A549 (cell line): ENCODE measurements at regions not wholly inside any gene's neighbourhood (a gene's known extent, or its start where the extent isn't known, plus 50 kb on each side); places are given as distances from the start of the nearest gene placed in this dataset.

ENCODE experiments used
- ATAC-seq, 2 experiments: fragments of 200-7000 bp in 1 of 2; fragments of >200 bp in 1 of 2; cut with Nextera tagmentation in 1 of 2; cut with Tn5 transposase in 1 of 2; 3 replicates each; pipeline versions ENCODE4 v1.8.0 to v1.9.1; 2018 to 2020; ENCODE audit warnings: mild to moderate bottlenecking in 1 of 2, moderate library complexity in 1 of 2
- CTCF ChIA-PET: fragments of 300-600 bp; sonication (Branson Sonifier 250); formaldehyde crosslinking; extraction: SDS; loops from one replicate; lab custom pipeline; 2021; ENCODE audit warnings: antibody characterized with exemption, inconsistent platforms; lab: Yijun Ruan, JAX
- POLR2A ChIA-PET: fragments of 350-600 bp; formaldehyde crosslinking; extraction: SDS; loops from one replicate; lab custom pipeline; 2021; ENCODE audit warnings: antibody characterized with exemption, inconsistent platforms; lab: Yijun Ruan, JAX
- DNase-seq, 2 experiments: peaks; one replicate each; pipeline versions ENCODE4 v3.0.0 to v3.0.0-alpha.2; 2011 to 2016; ENCODE audit warnings: low read depth in 1 of 2, low spot score in 1 of 2
- FAIRE-seq: peaks from 2 replicates; lab custom pipeline; 2011; peaks lifted over from hg19 to GRCh38; lab: Jason Lieb, UNC
- H3K27ac ChIP-seq, 2 experiments: fragments of >200 bp; sonication (Bioruptor Twin); formaldehyde crosslinking; 3 replicates each; pipeline ENCODE4 v1.5.1; 2016 to 2017
- H3K4me1 ChIP-seq: fragments of >200 bp; sonication (Bioruptor Twin); formaldehyde crosslinking; 3 replicates; pipeline ENCODE4 v1.6.1; 2016
- H3K4me2 ChIP-seq: fragments of >200 bp; sonication (Bioruptor Twin); formaldehyde crosslinking; 3 replicates; pipeline ENCODE4 v1.6.1; 2016
- H3K4me3 ChIP-seq: fragments of >200 bp; sonication (Bioruptor Twin); formaldehyde crosslinking; 3 replicates; pipeline ENCODE4 v1.5.1; 2016
- H3K9me3 ChIP-seq: fragments of >200 bp; sonication (Bioruptor Twin); formaldehyde crosslinking; 3 replicates; pipeline ENCODE4 v1.6.1; 2016
- CBX2 ChIP-seq: fragments of 200-600 bp; sonication (generic); IDR thresholded peaks from 2 replicates; pipeline ENCODE4 v1.6.1; 2016; ENCODE audit warnings: low read depth, mild to moderate bottlenecking, borderline replicate concordance
- CBX8 ChIP-seq: fragments of 200-600 bp; sonication (generic); IDR thresholded peaks from 2 replicates; pipeline ENCODE4 v1.6.1; 2016
- EP300 ChIP-seq, 2 experiments: fragments of >200 bp; sonication (Bioruptor Twin); formaldehyde crosslinking; IDR thresholded peaks; 2 replicates in 1 of 2; 3 replicates in 1 of 2; pipeline ENCODE4 v1.6.1; 2016 to 2017
- FOSB ChIP-seq: fragments of 250-450 bp; sonication (Bioruptor Pico); IDR thresholded peaks from 2 replicates; pipeline ENCODE4 v1.5.0; 2020; ENCODE audit warnings: mild to moderate bottlenecking, moderate library complexity
- FOSL2 ChIP-seq, 2 experiments: fragments of 450-650 bp in 1 of 2; fragments of >200 bp in 1 of 2; sonication (Bioruptor Twin) in 1 of 2; formaldehyde crosslinking; IDR thresholded peaks; 2 replicates each; pipeline versions ENCODE4 v1.5.0 to v1.6.1; 2016 to 2020; ENCODE audit warnings: mild to moderate bottlenecking in 1 of 2, moderate library complexity in 1 of 2
- GATA3 ChIP-seq: IDR thresholded peaks from 2 replicates; pipeline ENCODE4 v1.6.1; 2012; ENCODE audit warnings: borderline replicate concordance
- HES2 ChIP-seq: fragments of >200 bp; sonication (Bioruptor Twin); formaldehyde crosslinking; IDR thresholded peaks from 2 replicates; pipeline ENCODE4 v1.6.1; 2016
- HMGXB4 ChIP-seq: fragments of 250-450 bp; sonication (Bioruptor Pico); IDR thresholded peaks from 2 replicates; pipeline ENCODE4 v1.5.0; 2021; ENCODE audit warnings: mild to moderate bottlenecking, moderate library complexity, borderline replicate concordance
- HOXA7 ChIP-seq: fragments of 250-450 bp; sonication (Bioruptor Pico); IDR thresholded peaks from 2 replicates; pipeline ENCODE4 v1.5.0; 2020; ENCODE audit warnings: mild to moderate bottlenecking, moderate library complexity
- JUNB ChIP-seq: fragments of >200 bp; sonication (Bioruptor Twin); formaldehyde crosslinking; IDR thresholded peaks from 2 replicates; pipeline ENCODE4 v1.6.1; 2016
- MAZ ChIP-seq: fragments of 150-350 bp; IDR thresholded peaks from 2 replicates; pipeline ENCODE4 v1.6.1; 2014; ENCODE audit warnings: antibody characterized with exemption, low read depth, low read length, borderline replicate concordance
- PHF8 ChIP-seq: fragments of 200-600 bp; sonication (generic); IDR thresholded peaks from 2 replicates; pipeline ENCODE4 v1.6.1; 2016; ENCODE audit warnings: low read depth, mild to moderate bottlenecking, antibody characterized with exemption, moderate library complexity, borderline replicate concordance
- RARB ChIP-seq: fragments of 250-450 bp; sonication (Bioruptor Pico); IDR thresholded peaks from 2 replicates; pipeline ENCODE4 v1.8.0; 2021; ENCODE audit warnings: mild to moderate bottlenecking, moderate library complexity
- REST ChIP-seq: fragments of 200-600 bp; sonication (generic); IDR thresholded peaks from 2 replicates; pipeline ENCODE4 v1.6.1; 2016; ENCODE audit warnings: antibody characterized with exemption, mild to moderate bottlenecking, moderate library complexity
- SMC3 ChIP-seq: fragments of >200 bp; sonication (Bioruptor Twin); formaldehyde crosslinking; IDR thresholded peaks from 3 replicates; pipeline ENCODE4 v1.6.1; 2018; ENCODE audit warnings: inconsistent platforms
- TFCP2L1 ChIP-seq: fragments of 250-450 bp; sonication (Bioruptor Pico); IDR thresholded peaks from 2 replicates; pipeline ENCODE4 v1.5.0; 2021; ENCODE audit warnings: mild to moderate bottlenecking
- WGBS: methylation state at CpG from one replicate; pipeline ENCODE4 v1.1.6; 2017; ENCODE audit errors: missing lambda C conversion rate; 5-methylcytosine and 5-hydroxymethylcytosine counted together

GRCh38 chr10:33600381-33600780 lies 265.9 kb upstream of the NRP1 start:
- H3K9me3 ChIP-seq, result peaks cover 11% of the 10 kb centered on the region; the same call in 2 of the 3 replicates
- ATAC-seq (no peak), DNase-seq (no peak), FAIRE-seq (no peak)
- CTCF ChIA-PET, result no interaction called here
- H3K4me2 ChIP-seq, result no peak overlapping the region
- 31% methylated on average over 3 of the region's 3 CpGs for WGBS
- TF ChIP-seq HES2, result no peak
- POLR2A ChIA-PET, result no interaction called here
- no peaks in the 10 kb centered on the region for H3K4me1 ChIP-seq
- no peak overlapping the region for H3K4me3 ChIP-seq
- no peak overlapping the region for H3K27ac ChIP-seq

- Histone ChIP-seq H3K4me2 (no peak overlapping the region), H3K9me3 (peaks cover 11% of the 10 kb centered on the region; the same call in 2 of the 3 replicates), H3K4me3 (no peak overlapping the region), H3K27ac (no peak overlapping the region), H3K4me1 (no peaks in the 10 kb centered on the region)
- POLR2A ChIA-PET, result no interaction called here
- CTCF ChIA-PET, result interaction anchor here (1.0 kb wide), 1 partner anchor 9 kb away, joined by 3 read pairs; no protein-coding TSS in a partner anchor
- DNase-seq (no peak), FAIRE-seq (no peak), ATAC-seq (no peak)
- 44% methylated on average over 6 of the region's 6 CpGs for WGBS
- TF ChIP-seq MAZ (no peak), CBX8 (no peak), CBX2 (no peak), HOXA7 (CRISPR knock-in tag) (no peak), FOSL2 (IDR thresholded peaks at IDR 0.05) (no peak), FOSL2 (CRISPR knock-in tag; IDR thresholded peaks at IDR 0.05) (no peak), PHF8 (no peak), REST (no peak), GATA3 (no peak), HMGXB4 (CRISPR knock-in tag) (no peak), TFCP2L1 (CRISPR knock-in tag) (no peak), SMC3 (no peak), EP300 (IDR thresholded peaks at IDR 0.05) (no peak)
These were observed 262.0 kb upstream of the NRP1 start for GRCh38 chr10:33596422-33596821.

GRCh38 chr10:33594475-33594874 lies 260.0 kb upstream of the NRP1 start:
- no peak overlapping the region for H3K27ac ChIP-seq
- 74% methylated on average over 8 of the region's 8 CpGs for WGBS
- TF ChIP-seq FOSB (CRISPR knock-in tag), result no peak
- no peak for TF ChIP-seq RARB (CRISPR knock-in tag)
- TF ChIP-seq MAZ, result no peak
- TF ChIP-seq JUNB, result no peak
- no peak for TF ChIP-seq GATA3
- peaks cover 6% of the 10 kb centered on the region; the same call in 2 of the 3 replicates for H3K9me3 ChIP-seq
- no peak overlapping the region for H3K4me3 ChIP-seq
- DNase-seq, result no peak
- FAIRE-seq, result no peak
- no peaks in the 10 kb centered on the region for H3K4me1 ChIP-seq
- no peak for ATAC-seq
- POLR2A ChIA-PET, result no interaction called here
- CTCF ChIA-PET, result no interaction called here
- H3K4me2 ChIP-seq, result no peak overlapping the region
